NCI-H748 (cell line): ENCODE measurements at regions not wholly inside any gene's neighbourhood (a gene's known extent, or its start where the extent isn't known, plus 50 kb on each side); places are given as distances from the start of the nearest gene placed in this dataset.

Experiments used
- DNase-seq: peaks from one replicate; lab custom pipeline; 2025; ENCODE audit not compliant: unreplicated experiment; lab: John Stamatoyannopoulos, UW

DNA sequence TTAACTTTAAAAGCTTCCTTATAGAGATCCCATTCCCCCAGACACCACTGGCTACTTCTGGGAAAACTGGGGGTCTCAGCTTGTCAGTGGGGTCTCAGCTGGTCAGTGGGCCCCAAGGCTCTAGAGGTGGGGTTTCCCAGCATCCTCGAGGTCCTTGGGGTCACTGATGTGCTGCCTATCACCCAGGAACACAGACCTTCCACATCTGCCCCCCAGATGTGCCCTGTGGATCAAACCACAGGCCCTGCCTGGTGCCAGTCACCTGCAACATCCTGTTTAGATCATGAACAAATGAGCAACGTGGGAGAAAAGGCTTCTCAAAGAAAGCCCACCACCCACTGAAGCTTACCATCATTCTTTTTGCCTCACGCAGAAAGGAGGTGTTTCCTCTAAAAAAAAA, 165.6 kb upstream of the FSTL4 start:
- no peak for DNase-seq

DNA sequence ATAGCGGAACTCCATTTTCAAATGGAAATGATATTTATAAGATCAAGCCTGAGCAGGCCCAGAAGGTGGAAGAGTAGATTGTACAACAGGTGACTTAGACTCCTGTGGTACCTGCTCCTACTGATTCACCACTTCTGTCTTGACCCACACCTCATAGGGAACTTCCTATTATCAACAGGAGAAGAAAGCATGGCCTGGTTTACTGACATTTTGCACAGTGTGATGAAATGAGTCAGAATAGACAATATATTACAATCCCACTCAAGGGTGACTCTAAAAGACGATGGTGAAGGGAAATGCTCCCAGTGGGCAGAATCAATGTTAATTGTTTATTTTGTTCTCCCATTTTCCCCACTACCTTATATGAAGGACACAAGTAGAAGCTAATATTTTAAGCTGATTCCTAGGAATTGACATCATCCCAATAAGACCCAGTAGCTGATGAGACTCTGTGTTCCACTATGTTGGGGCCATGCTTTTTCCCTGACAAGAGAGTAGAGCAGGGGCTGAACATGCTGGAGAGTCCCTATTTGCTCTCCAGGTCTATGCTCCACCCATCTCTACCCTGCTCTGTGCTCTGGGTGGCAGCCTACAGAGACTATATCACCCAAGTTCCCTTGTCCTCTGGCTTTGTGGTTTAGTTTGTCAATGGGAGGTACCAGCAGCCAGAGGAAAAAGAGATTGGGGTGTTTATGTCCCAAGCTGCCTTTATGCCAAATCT, 163.4 kb upstream of the FSTL4 start:
- no peak for DNase-seq

DNA sequence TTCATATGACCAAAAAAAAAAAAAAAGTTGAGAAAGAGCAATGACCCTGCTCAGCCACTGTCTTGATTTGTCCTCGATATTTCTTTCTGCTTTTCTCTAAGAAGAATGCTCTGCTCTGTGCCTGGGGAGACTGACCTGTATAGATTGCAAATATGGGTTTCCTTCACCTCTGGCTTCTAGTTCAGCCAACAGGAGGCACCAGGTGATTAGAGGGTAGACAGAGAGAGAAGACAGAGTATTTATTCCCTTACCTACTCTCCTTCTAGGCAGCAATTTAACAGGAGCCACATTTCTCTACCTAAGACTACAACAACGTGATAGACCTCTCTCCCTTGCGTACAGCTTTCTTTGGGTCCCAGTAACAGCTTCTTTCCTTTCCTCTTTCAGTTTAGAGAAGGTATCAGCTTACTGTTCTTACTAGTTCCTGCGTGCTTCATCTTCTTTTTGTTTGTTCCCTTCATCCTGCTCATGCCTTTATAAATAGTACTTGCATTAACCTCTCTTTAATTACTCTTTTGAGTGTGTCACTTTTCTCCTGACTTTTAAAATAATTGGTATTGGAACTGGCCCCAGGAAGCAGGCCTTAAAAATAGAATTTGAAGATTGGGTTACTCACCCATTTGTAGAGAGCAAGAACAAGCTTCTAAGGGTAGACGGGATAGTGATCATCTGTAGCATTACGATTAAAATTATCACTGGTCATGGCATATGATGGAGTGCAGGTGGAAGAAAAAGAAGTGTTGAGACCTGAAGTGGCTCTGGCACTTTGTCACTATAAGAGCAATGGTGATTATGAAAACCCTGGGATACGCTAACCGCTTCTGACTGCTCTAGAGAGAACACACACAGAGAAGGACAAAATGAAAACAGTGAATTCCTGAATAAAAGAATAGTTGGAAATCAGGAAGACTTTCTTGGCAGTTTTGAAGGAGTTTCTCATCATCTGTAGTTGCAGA, 161.2 kb upstream of the FSTL4 start:
- DNase-seq, result no peak

DNA sequence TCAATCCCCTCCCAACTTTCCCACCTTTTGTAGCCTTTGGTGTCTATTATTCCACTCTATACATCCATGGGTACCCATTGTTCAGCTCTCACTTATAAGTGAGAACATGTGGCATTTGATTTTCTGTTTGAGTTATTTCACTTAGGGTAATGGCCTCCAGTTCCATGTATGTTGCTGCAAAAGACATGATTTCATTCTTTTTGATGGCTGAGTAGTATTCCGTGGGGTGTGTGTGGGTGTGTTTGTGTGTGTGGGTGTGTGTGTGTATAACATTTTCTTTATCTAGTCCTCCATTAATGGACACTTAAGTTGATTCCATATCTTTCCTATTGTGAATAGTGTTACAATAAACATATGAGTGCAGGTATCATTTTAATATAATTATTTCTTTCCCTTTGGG, 157.5 kb upstream of the FSTL4 start:
- DNase-seq, result no peak

DNA sequence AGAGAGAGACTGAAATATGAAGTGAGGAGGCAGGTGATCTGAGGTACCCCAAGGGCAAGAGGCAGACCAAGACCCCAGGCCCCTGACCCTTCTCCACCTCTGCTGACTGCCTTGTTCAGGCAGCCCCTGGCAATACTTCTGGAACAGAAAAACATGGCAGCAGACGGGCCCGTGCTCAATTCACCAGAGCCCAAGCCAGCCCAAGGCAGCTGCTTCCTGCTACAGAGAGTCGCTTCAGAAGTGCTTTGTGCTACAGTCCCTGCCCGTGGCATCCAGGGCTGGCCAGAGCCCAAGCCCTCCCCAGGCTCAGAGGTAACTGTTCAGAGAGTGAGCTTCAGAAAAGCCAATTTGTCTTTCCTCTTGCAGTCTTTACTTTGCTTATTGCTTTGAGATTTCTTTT, 151.4 kb upstream of the FSTL4 start:
- no peak for DNase-seq

DNA sequence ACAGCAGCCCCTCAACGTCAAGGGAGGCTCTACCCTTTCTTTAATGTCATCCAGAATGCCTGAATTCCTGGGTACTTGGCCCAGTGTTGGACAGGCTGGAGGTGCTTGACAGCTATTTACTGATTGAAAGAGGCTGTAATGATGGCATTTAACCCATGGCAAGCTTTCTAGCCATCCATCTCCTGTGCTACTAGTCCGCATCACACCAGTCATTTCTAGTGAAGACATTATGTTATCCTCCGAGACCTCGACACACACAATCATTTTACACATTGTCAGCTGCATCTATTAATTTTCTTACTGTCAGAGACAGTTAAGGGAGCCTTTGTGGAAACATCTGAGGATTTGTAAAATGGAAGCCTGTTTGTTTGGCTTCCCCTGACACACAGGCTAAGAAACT, 149.3 kb upstream of the FSTL4 start:
- no peak for DNase-seq

DNA sequence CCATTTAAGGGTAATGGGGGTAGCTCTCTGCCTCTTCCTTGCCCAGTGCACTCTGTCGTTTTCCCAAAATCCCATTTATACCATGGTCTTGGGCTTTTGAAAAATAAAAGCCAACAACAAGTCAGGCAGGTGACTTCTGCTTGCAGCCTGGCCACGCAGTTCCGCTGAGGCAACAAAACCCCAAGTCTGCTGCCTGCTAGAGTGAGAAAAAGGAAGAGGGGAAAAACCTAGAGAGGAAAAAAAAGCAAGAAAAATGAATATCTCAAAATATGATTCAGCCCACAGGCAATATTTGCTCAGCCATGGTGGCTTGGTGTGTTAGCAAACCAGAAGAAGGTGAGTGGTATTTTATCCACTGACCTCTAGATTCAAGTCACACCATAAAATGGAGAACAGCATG, 148.2 kb upstream of the FSTL4 start:
- no peak for DNase-seq

DNA sequence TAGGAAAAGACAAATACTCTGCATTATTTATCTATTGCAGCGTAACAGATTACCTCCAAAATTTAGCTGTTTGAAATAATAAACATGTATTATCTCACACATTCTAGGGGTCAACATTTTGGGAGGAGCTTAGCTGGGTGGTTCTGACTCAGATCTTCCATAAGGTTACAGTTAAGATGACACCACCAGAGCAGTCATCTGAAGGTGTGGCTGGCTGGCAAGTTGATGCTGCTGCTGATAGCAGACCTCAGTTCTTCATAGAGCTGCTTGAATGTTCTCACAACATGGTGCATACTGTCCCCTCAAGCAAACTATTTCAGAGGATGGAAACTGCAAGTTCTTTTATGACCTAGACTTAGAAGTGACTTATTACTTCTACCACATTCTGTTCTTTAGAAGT, 146.3 kb upstream of the FSTL4 start:
- DNase-seq, result no peak

DNA sequence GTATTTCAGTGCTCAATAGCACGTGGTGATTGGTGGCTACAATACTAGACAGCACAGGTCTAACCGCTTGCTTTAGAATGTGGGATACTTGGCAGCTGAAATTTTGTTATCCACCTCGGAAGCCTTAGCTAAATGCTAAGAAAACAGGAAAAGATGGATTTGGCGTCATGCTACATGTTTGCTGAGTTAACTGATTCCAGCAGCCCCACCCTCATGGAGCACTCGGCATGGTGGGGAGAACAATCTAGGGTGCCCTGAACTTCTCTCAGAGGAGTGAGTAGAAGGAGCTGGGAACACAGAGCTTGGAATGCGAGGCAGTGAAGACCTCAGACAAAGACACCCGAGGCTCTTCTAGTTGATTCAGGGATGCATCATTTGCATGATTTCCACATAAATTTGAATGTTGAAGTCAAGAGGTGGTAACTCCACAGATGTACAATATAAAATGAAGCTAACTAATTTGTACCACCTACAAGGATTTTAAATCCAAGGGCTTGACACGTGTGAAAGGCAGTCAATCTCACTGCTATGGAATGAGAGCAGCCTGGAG, 145.1 kb upstream of the FSTL4 start:
- DNase-seq, result no peak

DNA sequence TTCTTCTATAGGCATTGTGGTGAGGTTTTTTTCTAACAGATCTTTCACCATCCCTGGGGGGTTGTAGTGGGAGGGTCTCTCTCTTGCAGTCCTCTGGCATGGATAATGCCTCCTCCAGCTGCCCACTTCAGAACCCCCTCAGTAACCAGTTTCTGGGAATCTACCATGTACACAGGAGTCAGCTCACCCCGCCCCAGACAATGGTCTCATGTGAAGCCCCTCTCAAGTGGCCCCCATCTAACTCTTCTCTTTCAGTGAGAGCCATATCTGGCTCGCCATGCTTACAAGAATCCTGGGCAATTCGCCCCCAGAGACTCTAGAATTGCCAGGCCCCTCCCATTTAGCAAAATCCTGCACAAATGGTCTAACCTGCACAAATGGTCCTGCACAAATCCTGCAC, 144.4 kb upstream of the FSTL4 start:
- DNase-seq, result no peak

DNA sequence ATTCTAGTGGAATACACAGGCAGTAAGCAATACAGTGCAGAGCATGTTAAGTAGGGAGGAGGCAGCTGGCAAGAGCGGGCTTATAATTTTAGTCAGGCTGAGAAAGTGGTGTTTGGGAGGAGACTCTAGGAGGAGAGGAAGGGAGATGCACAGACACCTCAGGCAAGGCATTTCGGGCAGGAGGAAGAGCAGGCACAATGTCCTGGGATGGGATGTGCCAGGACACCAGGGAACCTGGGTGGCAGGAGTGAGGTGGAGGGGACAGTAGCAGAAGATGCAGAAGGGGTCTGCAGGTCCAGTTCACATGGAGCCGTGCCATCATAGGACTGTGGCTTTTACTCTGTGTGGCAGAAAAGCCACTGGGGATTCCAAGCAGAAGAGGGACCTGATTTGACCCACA, 143.7 kb upstream of the FSTL4 start:
- DNase-seq, result no peak

DNA sequence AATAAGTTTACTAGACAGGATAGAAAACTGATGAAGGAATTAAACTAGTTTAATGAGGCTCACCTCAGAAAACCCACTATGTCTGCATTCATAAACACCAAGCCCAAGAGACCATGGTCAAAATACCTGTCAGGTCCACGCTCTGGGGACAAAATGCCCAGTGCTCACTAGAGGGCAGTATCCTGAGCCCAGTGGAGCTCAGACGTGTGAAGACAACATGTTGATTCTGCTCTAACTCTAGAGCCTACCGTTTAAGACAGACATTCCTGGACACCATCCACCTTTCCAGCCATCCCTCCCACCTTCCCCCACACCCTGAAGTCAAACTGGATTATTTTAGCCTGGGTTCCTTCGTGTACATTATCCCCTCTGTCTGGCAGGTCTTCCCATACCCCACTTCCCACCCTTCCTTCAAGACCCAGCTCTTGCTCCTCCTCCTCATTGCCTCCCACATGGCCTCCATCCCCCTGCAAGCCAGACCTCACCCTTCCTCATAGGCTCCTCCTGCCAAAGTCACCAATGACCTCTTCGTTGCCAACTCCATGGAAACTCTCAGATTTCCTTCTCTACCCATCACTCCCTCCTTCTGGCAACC, 142.3 kb upstream of the FSTL4 start:
- peak; percentile 55 for DNase-seq

DNA sequence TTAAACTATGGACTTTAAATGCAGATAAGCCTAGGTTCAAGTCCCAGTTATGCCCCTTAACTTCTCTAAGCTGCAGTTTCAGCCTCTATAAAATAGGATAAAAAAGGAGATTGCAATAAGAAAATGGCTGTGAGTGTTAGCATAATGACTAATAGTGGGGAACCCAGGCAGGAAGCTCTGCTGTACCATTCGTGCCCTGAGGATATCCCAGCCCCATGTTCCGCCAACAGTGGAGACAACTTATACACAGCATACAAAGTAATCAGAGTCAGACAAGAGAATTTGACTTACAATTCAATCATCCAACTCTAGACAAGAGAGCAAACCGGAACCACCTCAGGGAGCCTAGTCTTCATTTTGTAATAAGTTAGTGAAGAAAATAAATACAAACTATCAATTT, 141.5 kb upstream of the FSTL4 start:
- no peak for DNase-seq

DNA sequence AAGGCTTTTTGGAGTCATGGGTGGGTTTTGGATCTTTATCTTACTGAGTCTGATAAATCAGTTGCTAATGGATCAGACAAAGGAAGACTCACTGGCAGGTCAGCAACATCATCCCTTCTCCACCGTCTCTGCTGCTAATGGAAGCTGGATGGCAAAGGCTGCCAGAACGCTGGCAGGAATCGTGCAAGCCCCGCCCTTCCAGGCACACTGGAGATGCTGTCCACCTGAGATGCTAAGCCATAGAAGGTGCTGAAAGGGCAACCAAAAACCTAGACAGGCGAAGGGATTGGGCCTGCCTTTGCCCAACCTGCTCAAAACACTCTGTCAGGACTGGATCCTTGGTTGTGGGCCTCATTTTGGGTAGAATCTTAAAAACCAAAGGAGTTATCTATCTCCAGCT, 139.5 kb upstream of the FSTL4 start:
- DNase-seq, result no peak

DNA sequence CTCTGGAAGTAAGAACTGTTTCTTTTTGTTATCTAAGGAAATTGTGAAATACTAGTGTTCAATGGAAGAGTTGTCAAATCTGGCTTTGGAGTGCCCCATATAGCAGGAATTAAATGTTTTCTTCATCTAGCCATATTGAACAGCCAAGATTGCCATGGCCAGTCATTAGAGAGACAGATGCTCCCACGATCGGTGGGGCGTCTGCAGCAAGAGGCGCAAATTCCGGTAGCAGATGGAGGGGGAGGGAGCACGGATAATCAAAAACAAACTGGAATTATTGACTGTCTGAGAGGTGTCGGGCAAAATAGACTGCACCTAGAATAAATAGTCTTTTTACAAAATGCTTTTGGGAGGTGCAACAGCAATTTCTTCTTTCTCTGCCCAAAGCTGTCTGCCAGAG, 139.1 kb upstream of the FSTL4 start:
- DNase-seq, result no peak

DNA sequence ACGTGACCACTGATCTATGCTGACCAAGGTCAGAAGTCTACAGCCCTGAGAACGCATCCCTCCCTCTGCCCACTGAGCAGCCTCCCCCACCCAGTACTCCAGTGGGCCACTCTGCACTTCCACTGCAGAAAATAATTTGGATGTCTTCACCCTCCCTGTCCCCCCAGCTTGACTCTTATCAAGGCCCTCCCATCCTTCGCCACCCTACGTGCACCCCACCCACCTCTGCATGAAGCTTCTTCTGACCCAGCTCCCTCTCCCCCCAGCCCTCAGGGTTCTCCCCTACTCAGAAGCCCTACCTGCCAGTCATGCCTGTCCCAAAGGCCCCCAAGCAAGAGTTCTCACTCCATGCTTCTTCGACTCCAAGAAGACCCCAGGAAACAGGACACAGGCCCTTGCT, 138.5 kb upstream of the FSTL4 start:
- no peak for DNase-seq

DNA sequence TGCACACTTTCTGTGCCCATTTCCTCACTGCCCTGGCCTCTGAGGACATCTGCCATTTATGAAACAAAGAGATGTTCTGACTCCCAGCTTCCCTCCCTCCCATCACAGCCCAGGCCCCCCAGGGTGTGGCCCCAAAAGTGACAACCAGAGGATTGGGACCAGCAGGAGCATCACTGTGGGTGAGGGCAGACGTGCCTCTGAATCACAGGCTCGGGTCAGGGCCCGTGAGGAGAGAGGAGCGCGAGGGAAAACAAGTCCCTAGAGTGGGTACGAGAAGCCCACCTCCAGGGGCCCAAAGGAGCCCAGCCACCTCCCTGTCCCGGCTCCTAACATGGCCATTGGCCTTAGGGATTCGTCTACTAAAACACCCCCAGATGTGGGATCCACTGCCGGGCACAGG, 138.0 kb upstream of the FSTL4 start:
- no peak for DNase-seq

DNA sequence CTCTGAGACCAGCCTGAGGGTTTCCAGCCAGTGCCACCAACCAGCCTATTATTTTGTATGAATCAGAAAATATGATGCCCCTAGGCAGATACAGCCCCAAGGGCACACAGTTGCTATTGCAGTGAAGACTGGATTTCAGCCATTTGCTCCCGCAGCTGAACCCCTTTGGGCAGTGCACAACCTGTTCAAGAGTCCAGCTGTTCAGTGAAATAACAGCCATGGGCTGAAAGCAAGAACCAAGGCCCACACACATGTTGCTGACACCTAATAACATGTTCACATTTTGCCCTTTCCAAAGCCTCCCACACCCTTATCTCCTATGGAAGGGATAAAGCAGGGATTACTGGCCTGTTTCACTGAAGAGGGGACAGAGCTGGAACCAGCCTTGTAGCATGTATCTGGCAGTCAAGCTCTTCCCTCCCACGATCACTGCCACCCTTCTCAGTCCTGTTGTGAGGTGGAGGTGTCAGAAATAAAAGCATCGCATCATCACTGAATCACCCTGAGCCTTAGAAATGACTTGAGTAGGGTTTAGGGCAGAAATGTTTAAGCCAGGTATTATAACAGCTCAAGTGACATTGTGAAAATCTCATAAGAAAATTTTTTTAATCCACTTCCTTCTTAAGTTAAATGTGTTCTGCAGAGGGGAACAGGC, 137.1 kb upstream of the FSTL4 start:
- no peak for DNase-seq

DNA sequence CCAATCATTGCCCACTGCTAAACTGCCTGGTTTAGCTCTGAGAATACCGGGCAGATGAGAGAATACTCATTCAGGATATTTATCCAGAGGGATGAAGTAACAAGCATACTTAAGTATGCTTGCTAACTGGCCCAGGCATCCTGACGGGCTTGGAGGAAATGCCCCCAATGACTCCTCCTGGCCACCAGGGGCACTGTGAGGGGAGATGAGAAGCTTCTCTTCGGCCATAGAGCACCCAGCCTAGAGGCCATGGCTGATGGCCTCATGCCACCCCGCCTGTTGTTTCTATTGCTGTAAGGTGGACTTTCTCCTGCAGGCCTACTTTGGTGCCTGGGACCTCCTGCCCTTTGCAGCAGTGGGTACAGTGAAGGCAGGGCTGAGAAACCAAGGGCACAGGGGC, 134.5 kb upstream of the FSTL4 start:
- DNase-seq, result peak; percentile 7

DNA sequence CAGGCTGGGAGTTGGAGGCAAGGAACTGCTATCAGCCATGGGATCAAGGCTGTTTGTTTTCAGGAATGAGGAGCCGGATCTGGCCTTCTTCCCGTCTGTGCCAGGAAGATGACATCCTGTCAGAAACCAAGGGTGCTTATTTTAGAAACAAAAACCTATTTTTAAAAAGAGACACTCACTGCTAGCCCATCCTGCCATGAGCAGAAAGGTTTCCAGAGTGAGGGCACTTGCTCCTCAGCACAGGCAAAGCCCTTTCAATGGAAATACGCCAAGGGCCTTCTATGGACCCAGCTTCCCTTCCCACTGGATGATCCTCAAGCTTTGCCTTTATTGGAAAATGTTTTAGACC, 132.6 kb upstream of the FSTL4 start:
- DNase-seq, result no peak
